Bronchial epithelial cell (primary cell): ENCODE measurements at regions not wholly inside any gene's neighbourhood (a gene's known extent, or its start where the extent isn't known, plus 50 kb on each side); places are given as distances from the start of the nearest gene placed in this dataset.
"Not testable (repeated sequence)": the region's sequence is repeated elsewhere in the genome, so short reads cannot be mapped to it uniquely, and the experiment has no call there.

ENCODE experiments used
- DNase-seq: peaks from one replicate; pipeline ENCODE4 v3.0.0-alpha.2; 2010; ENCODE audit warnings: low read depth
- FAIRE-seq: peaks from 2 replicates; lab custom pipeline; 2011; peaks lifted over from hg19 to GRCh38; lab: Jason Lieb, UNC
- H3K27me3 ChIP-seq: 2 replicates; pipeline ENCODE4 v1.5.1; 2011; ENCODE audit warnings: low read length; ENCODE audit not compliant: control insufficient read depth, insufficient read depth
- H3K36me3 ChIP-seq: 2 replicates; pipeline ENCODE4 v1.5.1; 2011; ENCODE audit warnings: low read length; ENCODE audit not compliant: control insufficient read depth, insufficient read depth
- H3K4me3 ChIP-seq: 2 replicates; pipeline ENCODE4 v1.5.1; 2011; ENCODE audit warnings: mild to moderate bottlenecking, low read depth, low read length, control low read depth
- TF ChIP-seq, protein P1 (sequence below): IDR thresholded peaks from 2 replicates; pipeline ENCODE4 v1.5.1; 2011; ENCODE audit warnings: mild to moderate bottlenecking, moderate library complexity, low read length, control low read depth, inconsistent platforms; ENCODE audit not compliant: insufficient read depth, severe bottlenecking

DNA sequence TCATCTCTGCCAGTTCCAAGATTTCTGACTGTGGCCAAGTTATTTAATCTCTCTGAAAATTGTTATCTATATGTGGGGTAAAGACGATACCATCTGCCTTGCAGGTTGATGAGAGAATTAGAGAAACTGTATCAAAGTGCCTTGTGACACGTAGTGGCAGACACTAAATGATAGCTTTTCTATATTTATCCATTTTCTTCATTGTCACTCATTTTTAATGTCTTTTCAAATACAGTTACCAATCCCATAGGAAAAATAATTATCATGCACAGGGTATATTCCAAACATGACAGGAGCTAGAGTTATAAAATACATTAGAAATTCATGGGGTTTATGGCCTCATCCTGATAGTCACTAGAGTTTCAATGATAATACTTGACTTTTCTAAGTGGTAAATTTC is 95.6 kb upstream of the NOL4 start:
- Histone ChIP-seq H3K27me3 (peaks cover 3% of the 10 kb centered on the region), H3K4me3 (no peak overlapping the region), H3K36me3 (no peaks in the 10 kb centered on the region)
- TF ChIP-seq, protein P1, sequence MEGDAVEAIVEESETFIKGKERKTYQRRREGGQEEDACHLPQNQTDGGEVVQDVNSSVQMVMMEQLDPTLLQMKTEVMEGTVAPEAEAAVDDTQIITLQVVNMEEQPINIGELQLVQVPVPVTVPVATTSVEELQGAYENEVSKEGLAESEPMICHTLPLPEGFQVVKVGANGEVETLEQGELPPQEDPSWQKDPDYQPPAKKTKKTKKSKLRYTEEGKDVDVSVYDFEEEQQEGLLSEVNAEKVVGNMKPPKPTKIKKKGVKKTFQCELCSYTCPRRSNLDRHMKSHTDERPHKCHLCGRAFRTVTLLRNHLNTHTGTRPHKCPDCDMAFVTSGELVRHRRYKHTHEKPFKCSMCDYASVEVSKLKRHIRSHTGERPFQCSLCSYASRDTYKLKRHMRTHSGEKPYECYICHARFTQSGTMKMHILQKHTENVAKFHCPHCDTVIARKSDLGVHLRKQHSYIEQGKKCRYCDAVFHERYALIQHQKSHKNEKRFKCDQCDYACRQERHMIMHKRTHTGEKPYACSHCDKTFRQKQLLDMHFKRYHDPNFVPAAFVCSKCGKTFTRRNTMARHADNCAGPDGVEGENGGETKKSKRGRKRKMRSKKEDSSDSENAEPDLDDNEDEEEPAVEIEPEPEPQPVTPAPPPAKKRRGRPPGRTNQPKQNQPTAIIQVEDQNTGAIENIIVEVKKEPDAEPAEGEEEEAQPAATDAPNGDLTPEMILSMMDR, result no peak
- FAIRE-seq (no peak), DNase-seq (no peak)

DNA sequence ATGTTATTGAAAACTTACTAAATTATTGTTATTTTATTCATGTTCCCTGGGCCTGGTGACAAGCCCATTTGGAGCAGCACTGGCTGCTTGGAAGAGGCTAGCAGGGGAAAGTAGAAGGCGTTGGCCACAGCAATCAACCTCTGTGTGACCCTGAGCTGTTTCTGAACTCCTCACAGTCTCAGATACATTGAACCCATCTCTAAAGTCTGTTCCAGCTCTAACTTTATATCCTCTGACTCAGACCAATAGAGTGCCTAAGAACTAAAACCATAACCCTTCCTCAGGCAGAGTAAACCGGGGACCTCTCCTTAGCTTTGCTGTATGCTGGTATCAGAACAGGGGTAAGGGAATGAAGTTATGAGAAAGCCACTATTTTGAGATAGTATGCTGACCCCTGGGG is 96.4 kb upstream of the NOL4 start:
- FAIRE-seq (no peak), DNase-seq (no peak)
- TF ChIP-seq, protein P1, result no peak
- Histone ChIP-seq H3K4me3 (no peak overlapping the region), H3K27me3 (peaks cover 3% of the 10 kb centered on the region), H3K36me3 (no peaks in the 10 kb centered on the region)

DNA sequence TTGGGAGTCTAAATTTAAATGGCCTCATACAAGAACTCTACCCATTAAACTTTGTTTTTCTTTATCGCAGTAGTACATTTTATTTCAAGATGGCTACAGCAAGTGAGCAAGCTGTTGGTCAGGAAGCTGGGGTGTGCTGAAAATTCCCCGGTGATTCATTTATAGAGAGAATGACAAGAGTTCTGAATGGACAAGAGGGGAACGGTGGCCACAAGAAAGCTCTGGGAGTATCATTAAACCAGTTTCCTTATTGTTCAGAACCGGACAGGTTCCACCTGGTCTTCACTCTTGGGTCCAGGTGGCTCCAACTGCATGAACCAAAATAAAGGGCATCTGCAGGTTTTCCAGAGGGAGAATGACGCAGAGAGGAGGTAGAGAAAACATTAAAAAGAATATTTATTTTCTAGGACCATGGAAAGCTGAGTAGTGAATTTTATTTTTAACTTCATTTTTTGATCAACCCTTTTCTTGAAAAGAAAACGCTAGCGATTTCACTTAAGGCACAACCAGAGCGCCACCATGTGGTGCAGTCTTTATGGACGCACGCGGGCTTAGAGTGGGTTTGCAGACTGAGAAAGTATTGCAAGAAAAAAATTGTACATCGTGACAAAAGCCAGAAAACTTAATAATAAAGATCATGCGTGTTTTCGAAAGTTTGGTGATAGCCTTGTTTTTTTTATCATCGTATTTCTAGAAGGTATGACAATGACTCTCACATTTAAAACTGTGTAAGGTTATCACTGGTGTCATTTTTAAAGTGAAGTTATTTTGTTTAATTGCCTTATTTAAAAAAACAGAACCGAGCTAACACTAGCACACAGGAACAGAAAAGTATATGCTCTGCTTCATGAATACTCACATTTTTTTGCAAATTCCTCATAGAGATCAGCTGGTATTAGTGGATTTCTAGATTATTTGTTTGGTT is 97.9 kb upstream of the NOL4 start:
- TF ChIP-seq, protein P1, result peak; percentile 74
- Histone ChIP-seq H3K27me3 (peaks cover 1% of the 10 kb centered on the region), H3K4me3 (no peak overlapping the region), H3K36me3 (no peaks in the 10 kb centered on the region)
- DNase-seq (peak; percentile 53), FAIRE-seq (no peak)

DNA sequence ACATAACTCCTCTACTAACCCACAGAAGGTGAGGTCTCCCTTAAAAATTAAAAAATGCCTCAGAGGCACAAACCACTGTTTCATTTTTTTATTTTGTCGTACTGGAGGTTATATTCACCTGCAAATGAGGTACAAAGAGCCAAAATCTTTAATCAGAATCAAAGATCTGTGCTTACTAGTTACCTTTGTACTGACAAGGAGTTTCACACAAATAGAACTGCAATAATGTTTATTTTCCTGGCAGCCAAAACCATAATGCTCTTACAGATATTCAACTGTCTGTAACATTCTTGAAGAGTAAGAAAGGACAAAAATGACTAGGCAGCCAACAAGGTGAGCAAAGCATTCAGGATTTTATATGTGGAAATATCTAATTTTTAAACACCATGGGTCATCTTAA is 105.1 kb upstream of the NOL4 start:
- TF ChIP-seq, protein P1, result no peak
- H3K4me3 ChIP-seq, result no peak overlapping the region
- no peaks in the 10 kb centered on the region for H3K36me3 ChIP-seq
- H3K27me3 ChIP-seq, result no peaks in the 10 kb centered on the region
- DNase-seq (no peak), FAIRE-seq (no peak)

DNA sequence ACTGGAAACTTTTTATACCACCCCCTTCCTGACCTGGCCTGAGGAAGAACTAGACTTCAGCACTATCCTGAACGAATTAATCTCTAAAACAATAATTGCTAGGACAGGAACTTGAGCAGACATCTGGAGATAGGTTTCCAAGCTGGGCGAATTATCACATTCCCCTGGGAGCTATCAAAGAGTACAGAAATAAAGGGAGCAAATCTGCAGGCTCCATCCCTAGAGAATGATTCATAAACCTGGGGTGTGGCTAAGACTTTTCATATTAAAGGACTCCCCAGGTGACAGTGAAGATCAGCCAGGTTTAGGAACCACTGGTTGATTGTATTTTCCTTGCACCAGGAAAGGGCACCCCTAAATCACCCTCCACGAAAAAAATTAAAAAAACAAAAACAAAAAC is 105.6 kb upstream of the NOL4 start:
- Histone ChIP-seq H3K4me3 (no peak overlapping the region), H3K36me3 (no peaks in the 10 kb centered on the region), H3K27me3 (no peaks in the 10 kb centered on the region)
- DNase-seq, result no peak
- TF ChIP-seq, protein P1, result no peak
- FAIRE-seq, result no peak

DNA sequence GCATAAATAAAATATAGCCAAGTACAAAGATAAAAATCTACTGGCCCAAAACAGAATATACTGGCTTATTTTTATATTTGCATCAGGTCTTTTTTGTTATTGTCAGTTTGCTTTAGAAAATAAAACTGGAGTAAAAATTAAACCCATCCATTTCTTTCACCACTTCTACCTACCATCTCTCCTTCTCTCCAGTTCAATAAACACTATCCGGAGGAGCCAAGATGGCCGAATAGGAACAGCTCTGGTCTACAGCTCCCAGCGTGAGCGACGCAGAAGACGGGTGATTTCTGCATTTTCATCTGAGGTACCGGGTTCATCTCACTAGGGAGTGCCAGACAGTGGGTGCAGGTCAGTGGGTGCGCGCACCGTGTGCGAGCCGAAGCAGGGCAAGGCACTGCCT is 106.2 kb upstream of the NOL4 start:
- not testable (repeated sequence) for FAIRE-seq, H3K36me3 ChIP-seq, H3K27me3 ChIP-seq, H3K4me3 ChIP-seq, DNase-seq

DNA sequence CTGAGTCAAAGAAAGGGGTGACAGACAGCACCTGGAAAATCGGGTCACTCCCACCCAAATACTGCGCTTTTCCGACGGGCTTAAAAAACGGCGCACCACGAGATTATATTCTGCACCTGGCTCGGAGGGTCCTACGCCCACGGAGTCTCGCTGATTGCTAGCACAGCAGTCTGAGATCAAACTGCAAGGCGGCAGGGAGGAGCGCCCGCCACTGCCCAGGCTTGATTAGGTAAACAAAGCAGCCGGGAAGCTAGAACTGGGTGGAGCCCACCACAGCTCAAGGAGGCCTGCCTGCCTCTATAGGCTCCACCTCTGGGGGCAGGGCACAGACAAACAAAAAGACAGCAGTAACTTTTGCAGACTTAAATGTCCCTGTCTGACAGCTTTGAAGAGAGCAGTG is 106.6 kb upstream of the NOL4 start:
- FAIRE-seq, H3K36me3 ChIP-seq, H3K4me3 ChIP-seq, DNase-seq, H3K27me3 ChIP-seq: not testable (repeated sequence)
